SU-DHL-6 (cell line): ENCODE measurements at regions not wholly inside any gene's neighbourhood (a gene's known extent, or its start where the extent isn't known, plus 50 kb on each side); places are given as distances from the start of the nearest gene placed in this dataset.

Experiments
- CTCF ChIP-seq: fragments of 200-600 bp; sonication (generic); IDR thresholded peaks from one replicate; pipeline ENCODE4 v1.5.1; 2017; ENCODE audit warnings: antibody characterized with exemption, mild to moderate bottlenecking, low read length, moderate library complexity; ENCODE audit not compliant: insufficient read depth, poor library complexity, severe bottlenecking
- EZH2phosphoT487 ChIP-seq: fragments of 200-600 bp; sonication (generic), shearing (Covaris generic); conservative IDR thresholded peaks from 2 replicates; pipeline ENCODE4 v1.6.1; 2018; ENCODE audit warnings: mild to moderate bottlenecking, antibody characterized with exemption, low read length, moderate library complexity, mixed read lengths

GRCh38 chr18:1796636-1797035, 774.7 kb downstream of the METTL4 start:
- TF ChIP-seq CTCF: no peak
- no peak for TF ChIP-seq EZH2phosphoT487
